IPS-NIHi7 (cell line): ENCODE measurements at regions not wholly inside any gene's neighbourhood (a gene's known extent, or its start where the extent isn't known, plus 50 kb on each side); places are given as distances from the start of the nearest gene placed in this dataset.

Experiments used
- DNase-seq: peaks from one replicate; pipeline ENCODE4 v3.0.0; 2012; ENCODE audit warnings: mixed read lengths; ENCODE audit errors: extremely low spot score

DNA sequence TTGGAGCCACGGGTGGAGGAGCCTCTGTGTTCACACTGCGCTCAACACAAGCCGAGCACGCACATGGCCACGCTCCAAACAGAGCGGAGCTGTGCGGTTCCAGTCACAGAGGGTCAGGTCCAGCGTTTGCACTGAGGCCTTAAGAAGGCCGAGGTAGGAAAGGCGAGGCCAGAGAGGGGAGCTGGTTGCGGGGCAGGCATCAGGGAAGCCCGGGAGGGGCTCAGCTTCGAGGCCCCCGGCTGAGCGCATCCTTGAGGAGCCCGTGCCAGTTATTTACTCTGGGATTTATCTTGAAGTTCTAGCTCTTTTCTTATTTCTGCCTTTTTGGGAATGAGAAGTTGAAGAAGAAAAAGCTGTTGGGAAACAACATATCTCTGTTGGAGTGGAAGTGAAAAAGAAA, 140.8 kb downstream of the IRX1 start:
- no peak for DNase-seq

DNA sequence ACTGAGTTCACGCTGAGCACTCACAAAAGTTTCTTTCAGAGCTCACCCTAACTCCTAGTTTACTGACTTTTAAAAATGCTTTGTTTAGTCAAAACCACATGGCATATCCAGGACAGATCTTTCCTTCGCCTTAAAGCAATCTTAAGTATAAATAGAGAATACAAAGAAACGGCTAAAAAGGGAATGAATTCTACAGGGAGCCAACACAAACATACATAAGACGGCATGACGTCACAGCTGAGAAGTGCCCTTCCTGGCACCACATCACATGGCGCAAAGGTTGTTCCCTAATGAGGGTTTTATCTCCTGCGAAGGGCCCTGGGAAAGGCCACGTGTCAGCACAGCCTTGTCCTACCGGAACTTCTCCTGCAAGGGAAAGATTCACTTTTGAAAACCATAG, 141.3 kb downstream of the IRX1 start:
- no peak for DNase-seq

DNA sequence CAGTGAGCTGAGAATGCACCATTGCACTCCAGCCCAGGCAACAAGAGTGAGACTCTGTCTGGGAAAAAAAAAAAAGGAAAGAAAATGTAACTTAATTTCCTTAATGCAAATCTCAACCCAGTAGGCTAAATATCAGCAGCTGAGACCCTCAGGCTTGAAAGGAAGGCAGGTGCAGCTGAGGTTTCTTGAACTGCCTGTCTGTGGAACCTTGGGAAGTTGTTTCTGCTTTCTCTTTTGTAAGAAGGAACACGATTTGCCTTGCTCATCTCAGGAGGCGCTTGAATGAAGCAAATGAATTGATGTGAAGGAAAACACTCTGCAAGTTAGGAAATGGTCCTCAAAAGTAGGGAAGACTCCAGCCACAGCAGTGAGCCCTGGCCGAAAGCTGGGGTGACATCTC, 143.3 kb downstream of the IRX1 start:
- no peak for DNase-seq

DNA sequence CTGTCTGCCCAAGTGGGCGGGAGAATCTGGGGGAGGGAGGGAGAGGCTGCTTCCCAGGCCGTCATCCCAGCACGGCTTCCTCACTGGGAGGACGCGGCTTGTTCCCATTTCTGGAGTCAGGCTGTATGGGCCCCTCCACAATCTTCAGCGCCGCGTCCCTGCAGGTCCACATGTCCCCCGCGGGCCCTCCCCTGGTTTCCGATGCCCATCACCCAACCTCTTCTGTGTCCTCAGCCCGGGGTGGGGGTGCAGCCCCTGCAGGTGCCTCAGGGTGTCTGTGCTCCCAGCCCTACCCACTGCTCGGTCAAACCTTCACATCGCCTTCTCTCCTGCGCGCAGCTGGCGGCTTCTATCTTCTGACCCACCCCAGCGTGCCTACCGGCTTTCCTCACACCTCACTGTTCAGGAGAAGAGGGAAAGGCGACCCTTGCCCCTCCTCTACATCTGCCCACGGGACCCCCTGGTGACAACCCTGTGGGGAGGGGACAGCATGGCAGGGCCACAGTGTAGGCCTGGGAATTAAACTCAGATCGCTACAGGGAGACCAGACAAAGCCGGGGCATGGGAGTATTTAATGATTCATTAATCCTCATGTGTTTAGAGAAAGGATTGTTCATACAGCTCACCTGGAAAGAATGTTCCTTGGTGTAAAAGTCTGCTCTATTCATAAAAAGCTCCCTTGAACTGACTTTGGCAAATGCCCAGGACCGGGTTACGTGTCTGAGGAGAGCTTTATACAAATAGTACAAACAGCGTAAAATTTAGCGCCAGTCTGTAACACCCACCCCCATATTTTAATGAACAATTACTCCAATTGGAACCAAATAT, 145.1 kb downstream of the IRX1 start:
- no peak for DNase-seq

DNA sequence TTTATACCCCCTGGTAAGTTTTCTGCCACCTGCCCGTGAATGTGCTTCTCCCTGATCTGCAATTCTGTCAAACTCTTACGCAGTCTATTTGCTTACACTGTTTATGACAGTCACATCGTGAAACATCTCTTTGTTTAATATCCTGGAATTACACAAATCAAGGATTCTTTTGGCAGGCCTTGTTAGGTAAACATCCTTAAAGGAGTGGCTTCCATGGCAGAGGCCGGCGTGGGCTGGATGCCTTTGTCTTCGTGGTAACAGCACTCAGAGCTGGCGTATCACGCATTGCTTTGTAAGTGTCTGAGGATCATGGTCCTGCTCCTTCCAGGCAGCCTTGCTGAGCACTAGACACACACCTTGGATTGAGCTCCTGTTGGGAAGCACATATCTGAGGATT, 145.7 kb downstream of the IRX1 start:
- no peak for DNase-seq

DNA sequence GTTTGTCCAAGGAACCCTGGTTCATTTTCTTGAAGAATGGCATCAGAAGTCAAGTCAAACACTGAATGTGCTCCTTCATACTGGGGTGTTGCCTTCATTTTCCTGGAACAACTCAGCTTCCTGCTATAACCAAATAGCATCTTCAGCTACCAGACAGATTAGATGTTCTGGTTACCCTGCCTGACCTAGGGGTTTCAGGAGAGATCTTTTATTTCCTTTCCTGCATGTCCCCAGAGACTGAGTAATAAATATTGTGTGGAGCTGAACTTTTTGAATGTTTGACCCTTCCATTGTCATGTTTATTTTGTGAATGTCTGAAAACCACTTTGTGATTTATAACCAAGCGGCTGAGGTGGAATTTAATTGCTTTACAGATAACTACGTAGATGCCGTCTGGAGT, 147.1 kb downstream of the IRX1 start:
- DNase-seq = no peak

DNA sequence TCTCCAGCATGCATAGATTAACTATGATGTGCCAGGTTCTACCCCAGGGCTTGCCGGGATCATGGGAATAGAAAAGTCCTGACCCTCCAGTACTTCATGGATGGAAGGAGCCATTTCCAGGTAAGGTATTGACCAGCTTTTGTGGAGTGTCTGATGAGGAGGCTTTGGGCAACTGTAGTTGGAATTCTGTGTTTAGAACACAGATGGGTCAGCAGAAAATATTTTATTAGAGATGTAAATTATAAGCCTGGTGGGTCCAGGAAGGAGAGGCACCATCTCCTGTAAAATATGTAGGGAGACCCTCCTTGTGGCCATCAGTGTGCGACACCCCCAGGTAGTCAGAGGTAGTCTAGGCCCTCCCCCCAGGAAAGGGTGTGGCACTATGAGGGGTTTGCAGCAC, 156.2 kb downstream of the IRX1 start:
- DNase-seq = no peak

DNA sequence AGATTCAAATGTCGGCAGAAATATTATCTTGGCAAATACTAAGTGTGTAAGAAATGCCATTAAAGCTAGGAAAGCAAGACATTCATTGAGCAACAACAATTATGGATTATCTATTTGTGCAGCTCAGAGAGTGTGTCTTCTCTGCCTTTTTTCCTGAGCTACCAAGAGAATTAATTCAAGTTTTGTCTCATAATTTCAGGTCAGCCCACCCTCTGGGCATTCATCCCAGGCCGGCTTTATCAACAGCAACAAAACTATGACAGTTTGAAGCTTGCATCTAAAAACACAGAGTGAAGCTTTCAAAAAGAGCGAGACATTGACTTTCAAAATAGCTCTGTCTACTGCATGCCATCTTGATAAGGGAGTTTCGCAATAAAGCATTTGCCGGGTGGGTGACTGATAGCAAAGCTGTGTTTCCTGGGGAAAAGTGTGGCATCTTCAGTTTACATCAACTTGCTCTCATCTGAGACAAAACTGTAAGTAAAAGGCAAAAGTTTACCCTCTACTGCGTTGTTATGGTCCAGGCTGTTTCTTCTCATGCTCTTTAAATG, 182.4 kb downstream of the IRX1 start:
- DNase-seq = no peak

DNA sequence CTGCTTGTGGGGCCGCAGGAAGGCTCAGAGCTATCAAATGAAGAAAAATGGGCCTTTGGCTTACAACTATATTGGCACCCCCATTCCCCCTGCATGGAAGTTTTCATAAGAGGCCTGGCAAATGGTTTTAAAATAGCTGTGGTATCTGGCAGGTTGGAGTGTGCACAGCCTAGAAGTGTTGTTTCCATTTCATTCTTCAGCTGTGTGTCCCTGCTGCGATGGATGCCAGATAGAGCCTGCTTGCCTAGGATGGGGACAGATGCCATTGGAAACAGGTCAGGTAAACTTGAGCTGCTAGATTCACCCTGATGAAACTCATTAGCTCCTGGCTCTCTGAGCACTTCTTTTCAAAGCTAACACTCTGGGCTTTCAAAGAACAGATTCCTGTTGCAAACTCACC, 183.3 kb downstream of the IRX1 start:
- no peak for DNase-seq

DNA sequence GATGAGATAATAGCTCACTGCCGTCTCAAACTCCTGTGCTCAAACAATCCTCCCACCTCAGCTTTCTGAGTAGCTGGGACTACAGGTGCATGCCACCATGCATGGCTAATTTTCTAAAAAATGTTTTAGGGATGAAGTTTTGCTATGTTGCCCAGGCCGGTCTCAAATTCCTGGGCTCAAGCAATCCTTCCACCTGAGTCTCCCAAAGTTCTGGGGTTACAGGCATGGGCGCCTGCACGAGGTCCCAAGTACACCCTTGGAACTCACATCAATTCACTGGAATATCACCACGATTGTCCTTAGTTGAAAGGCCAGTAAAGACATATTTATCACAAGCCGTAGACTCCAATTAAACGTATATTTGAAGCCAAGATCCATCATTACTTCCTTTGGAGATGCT, 184.6 kb downstream of the IRX1 start:
- no peak for DNase-seq

DNA sequence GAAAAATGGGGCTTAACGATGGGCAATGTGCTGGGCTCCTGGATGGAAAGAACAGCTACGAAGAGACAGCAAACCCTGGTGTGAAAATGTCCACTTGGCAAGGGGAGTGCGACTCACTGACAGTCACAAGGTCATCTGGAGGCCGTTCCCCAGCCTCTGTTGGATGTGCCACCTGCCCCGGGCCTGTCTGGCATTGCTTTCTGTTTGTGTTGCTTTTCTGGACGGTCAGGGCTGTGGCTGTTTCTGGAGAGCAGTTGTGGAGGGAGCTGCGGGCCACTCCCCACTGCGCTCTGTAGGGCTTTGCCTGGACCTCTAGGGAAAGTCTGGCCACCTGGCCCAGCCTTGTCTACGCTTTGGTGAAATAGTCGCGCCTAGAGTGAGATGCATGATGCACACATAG, 185.3 kb downstream of the IRX1 start:
- DNase-seq = no peak

DNA sequence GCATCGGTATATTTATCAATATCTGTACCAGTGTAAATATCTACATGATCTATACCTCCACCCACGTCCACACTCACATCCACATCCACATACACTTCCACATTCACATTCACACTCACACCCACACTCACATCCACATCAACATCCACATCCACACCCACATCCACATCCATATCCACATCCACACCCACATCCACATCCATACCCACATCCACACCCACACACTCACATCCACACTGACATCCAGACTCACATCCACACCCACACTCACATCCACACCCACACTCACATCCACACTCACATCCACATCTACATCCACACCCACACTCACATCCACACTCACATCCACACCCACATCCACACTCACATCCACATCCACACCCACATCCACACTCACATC, 189.2 kb downstream of the IRX1 start:
- DNase-seq = no peak

DNA sequence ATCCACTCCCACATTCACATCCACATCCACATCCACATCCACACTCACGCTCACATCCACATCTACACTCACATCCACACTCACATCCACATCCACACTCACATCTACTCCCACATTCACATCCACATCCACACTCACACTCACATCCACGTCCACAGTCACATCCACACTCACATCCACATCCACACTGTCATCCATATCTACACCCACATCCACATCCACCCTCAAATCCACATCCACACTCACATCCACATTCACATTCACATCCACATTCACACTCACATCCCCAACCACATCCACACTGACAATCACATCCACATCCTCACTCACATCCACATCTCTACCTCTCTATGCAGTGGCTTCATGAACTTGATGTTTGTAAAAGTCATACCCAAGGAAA, 190.5 kb downstream of the IRX1 start:
- no peak for DNase-seq

DNA sequence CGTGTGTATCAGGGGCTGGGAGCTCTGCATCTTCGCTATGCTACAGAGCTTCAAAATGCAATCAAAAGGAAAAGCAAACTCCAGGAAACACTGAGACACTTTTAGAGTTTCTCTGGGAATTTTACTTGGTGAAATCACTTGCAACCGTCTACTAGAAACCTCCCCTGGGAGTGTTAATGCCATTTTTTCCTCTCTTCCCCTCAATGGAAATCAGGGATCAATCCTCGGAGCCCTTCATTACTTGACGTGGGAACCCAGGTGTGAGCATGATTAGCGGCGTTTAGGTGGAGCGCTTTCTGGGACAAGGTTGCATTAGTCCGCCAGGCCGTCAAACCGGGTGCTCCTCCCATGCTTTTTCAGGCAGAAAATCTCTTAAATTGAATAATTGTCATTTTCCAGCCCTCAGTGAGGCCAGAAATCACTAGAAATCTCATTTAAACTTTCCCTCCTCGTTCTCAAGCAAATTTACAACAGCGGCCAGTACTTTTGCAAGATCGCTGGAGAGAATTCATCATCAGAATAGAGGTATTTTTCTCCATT, 191.3 kb downstream of the IRX1 start:
- DNase-seq = no peak

DNA sequence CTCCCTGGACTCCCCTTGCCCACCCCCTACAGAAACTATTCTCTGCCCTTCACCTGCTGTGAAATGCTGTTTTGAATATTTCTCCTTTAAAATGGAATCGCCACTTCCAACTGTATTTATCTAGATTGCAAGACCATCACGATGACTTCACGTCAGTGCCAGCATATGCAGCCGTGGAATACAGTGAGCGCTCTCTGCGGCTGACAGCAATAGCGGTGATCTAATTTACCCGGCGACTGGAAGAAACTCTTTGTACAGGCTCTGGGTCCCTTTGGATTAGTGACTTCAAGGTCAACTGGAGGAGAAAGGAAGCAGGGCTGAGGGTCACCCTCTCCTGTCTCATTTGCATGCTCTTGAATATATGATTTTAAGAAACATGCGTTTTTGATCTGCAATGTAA, 192.0 kb downstream of the IRX1 start:
- no peak for DNase-seq

DNA sequence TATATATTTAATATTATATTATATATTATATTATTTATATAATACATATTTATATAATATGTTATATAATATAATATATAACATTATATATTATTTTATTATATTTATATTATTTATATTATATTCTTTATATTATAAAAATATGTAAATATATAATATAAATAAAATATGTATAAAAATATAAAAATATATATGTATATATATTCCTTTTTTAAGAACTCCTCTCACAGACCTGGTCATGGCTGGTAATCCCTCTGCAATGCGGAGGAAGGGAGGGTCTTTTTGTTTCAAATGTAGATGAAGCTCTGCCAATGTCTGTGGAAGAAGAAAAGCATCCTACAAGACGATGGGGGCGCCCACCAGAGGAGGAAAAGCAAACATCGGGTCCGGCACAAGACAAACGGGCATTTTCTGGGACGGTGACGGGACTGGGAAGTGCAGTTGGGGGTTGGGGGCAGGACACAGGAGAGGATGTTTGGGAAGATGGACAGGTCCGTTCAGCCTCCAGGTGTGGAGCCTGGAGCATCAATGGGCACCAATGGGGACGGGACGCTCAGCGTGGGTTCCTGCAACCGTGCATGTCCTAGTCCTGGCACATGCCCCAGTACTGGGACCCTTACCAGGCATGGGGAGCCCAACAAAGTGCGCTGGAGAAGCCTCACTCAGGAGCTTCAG, 194.0 kb downstream of the IRX1 start:
- no peak for DNase-seq

DNA sequence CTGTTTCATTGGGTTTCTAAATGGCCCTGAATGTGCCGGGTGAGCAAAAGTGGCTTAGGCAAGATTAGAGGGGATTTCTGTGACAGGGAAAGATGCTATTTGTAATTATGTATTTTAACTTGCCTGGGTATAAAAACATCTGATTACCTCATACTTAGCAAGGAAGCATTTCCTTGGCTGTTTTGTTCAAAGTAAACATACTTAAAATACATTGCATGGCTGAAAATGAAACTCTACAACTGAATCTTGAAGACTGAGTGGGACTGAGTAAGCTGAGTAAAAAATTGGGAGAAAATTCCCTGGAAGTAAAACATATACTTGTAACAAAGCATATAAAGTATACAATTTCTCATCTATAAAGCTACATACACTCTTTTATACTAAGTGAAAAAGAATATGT, 197.5 kb downstream of the IRX1 start:
- DNase-seq = no peak

DNA sequence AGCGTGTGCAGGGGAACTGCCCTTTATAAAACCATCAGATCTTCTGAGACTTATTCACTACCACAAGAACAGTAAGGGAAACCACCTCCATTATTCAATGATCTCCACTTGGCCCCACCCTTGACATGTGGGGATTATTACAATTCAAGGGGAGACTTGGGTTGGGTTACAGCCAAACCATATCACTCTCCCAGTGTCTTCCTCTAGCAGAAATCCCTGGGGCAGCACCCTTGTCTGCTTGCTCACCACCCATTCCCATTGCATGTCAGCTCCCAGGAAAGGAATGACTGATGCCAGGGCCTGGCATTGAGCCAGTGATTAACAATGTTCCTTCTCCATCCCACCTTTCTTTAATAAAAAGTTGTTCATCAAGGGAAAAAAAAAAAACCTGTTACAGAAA, 199.0 kb downstream of the IRX1 start:
- no peak for DNase-seq

DNA sequence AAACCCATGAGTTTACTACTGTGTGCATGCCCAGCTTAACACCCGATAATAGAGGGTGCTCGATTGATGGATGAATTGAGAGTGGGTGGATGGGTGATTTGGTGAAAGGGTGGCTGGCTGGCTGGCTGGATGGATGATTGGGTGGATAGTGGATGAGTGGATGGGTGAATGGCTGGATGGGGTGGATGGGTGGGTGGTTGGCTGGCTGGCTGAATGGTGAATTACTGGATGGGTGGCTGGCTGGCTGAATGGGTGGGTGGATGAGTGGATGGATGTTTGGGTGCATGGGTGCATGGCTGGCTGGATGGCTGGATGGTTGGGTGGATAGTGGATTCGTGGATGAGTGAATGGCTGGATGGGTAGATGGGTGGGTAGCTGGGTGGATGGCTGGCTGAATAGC, 201.1 kb downstream of the IRX1 start:
- DNase-seq = no peak

DNA sequence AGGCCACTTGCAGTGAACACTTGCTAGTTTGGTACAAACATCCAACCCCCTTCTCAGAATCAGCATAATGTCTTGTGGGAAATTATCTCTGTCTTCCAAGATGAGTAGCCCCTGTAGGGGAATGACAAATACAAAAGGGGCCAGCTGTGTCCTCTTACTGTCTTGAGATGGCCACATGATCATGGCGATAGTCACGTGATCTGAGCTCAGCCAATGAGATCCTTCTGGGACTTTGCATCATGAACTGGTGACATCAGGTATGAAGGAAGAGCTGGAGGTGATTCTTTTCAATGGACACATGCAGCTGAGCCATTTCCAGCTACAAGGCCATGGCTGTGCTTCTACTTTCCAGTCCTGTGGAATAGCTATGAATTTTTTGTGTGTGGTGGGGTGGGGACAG, 206.3 kb downstream of the IRX1 start:
- DNase-seq = no peak

DNA sequence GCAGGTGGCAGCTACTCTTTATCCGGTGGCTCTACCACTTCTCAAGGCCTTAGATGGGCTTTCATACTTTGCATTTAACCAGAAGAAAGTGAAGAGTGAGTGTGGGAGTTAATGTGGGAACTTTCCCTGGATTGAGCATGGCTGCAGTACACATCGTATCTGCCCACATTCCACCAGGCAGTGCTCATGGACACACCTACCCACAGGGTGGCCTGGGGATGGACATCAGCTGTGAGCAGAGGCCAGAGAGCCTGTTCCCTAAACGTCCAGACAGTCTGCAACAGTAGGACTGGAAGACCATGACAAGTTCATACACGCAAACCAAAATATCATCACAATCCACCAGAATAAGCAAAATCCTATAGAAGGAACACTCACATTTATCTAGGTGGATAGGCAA, 213.8 kb downstream of the IRX1 start:
- no peak for DNase-seq

DNA sequence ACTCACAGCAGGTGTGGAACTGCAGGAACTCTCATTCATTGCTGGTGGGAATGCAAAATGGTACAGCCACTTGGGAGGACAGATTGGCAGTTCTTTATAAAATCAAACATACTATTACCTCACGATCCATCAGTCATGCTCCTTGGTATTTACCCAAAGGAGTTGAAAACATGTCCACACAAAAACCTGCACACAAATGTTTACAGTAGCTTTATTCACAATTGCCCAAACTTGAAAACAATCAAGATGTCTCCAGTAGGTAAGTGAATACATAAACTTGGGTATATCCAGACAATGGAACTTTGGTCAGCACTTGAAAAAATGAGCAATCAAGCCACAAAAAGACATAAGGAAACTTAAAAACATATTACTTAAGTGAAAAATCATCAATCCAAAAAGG, 215.5 kb downstream of the IRX1 start:
- no peak for DNase-seq

DNA sequence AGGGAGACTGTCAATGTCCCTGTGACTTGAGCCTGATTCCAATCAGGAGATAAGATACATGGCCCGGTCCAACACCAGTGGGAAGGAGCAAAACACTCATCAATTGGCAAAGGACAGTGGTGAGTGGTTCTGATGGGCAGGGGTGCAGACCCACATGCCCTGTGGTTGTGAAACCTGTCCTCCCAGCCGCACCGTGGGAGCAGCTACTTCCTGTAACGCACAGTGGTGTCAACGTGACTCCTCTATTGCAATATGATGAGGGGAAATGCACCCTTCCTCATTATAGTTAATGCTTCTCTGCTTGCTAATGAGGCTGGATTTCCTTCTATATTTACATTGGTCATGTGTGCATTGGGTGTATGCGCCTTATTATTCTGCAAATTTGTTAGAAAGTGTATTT, 223.0 kb downstream of the IRX1 start:
- no peak for DNase-seq
